Duodenal mucosa (tissue), 2 donors: ENCODE measurements at regions not wholly inside any gene's neighbourhood (a gene's known extent, or its start where the extent isn't known, plus 50 kb on each side); places are given as distances from the start of the nearest gene placed in this dataset.

Experiments used
- H3K27ac ChIP-seq: one replicate; pipeline ENCODE4 v1.7.0; 2013; ENCODE audit warnings: low read depth, low read length
- H3K27me3 ChIP-seq, 2 donors: one replicate each; pipeline ENCODE4 v1.7.0; 2013; ENCODE audit warnings: low read length in 2 of 2, control low read depth in 1 of 2; ENCODE audit not compliant: insufficient read depth in 2 of 2, control insufficient read depth in 1 of 2
- H3K36me3 ChIP-seq, 2 donors: one replicate each; pipeline ENCODE4 v1.7.0; 2013; ENCODE audit warnings: low read length in 2 of 2, control low read depth in 1 of 2; ENCODE audit not compliant: insufficient read depth in 2 of 2, control insufficient read depth in 1 of 2
- H3K4me1 ChIP-seq, 2 donors: one replicate each; pipeline ENCODE4 v1.7.0; 2013; ENCODE audit warnings: low read length in 2 of 2, control low read depth in 1 of 2; ENCODE audit not compliant: insufficient read depth in 2 of 2, control insufficient read depth in 1 of 2
- H3K4me3 ChIP-seq, 2 donors: one replicate each; pipeline ENCODE4 v1.7.0; 2013; ENCODE audit warnings: low read length in 2 of 2, low read depth in 1 of 2
- H3K9ac ChIP-seq, 2 donors: one replicate each; pipeline ENCODE4 v1.7.0; 2013; ENCODE audit warnings: low read length in 2 of 2, low read depth in 1 of 2
- H3K9me3 ChIP-seq, 2 donors: one replicate each; pipeline ENCODE4 v1.7.0; 2013; ENCODE audit warnings: low read length in 2 of 2, control low read depth in 1 of 2; ENCODE audit not compliant: control insufficient read depth in 1 of 2

GRCh38 chr7:98470485-98471240, 69.8 kb upstream of the BAIAP2L1 start:
- H3K9me3 ChIP-seq: peaks cover 0 to 3% of the 10 kb centered on the region in 2 donors
- H3K27me3 ChIP-seq: no peaks in the 10 kb centered on the region
- no peaks in the 10 kb centered on the region for H3K4me1 ChIP-seq
- no peaks in the 10 kb centered on the region for H3K36me3 ChIP-seq
- no peak overlapping the region for H3K27ac ChIP-seq
- H3K9ac ChIP-seq: no peak overlapping the region
- H3K4me3 ChIP-seq: peak overlapping the region; percentile 21 to 47

GRCh38 chr7:98469088-98469487, 68.2 kb upstream of the BAIAP2L1 start:
- H3K9ac ChIP-seq: no peak overlapping the region
- no peaks in the 10 kb centered on the region for H3K36me3 ChIP-seq
- no peaks in the 10 kb centered on the region for H3K27me3 ChIP-seq
- no peak overlapping the region for H3K27ac ChIP-seq
- H3K4me1 ChIP-seq: no peaks in the 10 kb centered on the region
- H3K4me3 ChIP-seq: no peak overlapping the region
- H3K9me3 ChIP-seq: peaks cover 0 to 3% of the 10 kb centered on the region in 2 donors

- Histone ChIP-seq H3K27me3 (no peaks in the 10 kb centered on the region), H3K27ac (no peak overlapping the region), H3K4me3 (no peak overlapping the region), H3K4me1 (no peaks in the 10 kb centered on the region), H3K9ac (no peak overlapping the region), H3K36me3 (no peaks in the 10 kb centered on the region), H3K9me3 (peaks cover 0 to 3% of the 10 kb centered on the region in 2 donors)
Measured at GRCh38 chr7:98467570-98468312, 66.9 kb upstream of the BAIAP2L1 start.

- H3K36me3 ChIP-seq: no peaks in the 10 kb centered on the region
- no peak overlapping the region for H3K4me3 ChIP-seq
- peaks cover 0 to 3% of the 10 kb centered on the region in 2 donors for H3K9me3 ChIP-seq
- no peaks in the 10 kb centered on the region for H3K27me3 ChIP-seq
- no peak overlapping the region for H3K9ac ChIP-seq
- H3K4me1 ChIP-seq: no peaks in the 10 kb centered on the region
- H3K27ac ChIP-seq: no peak overlapping the region
Measured at GRCh38 chr7:98465022-98465421, 64.1 kb upstream of the BAIAP2L1 start.

- no peaks in the 10 kb centered on the region for H3K36me3 ChIP-seq
- H3K4me1 ChIP-seq: no peaks in the 10 kb centered on the region
- no peak overlapping the region for H3K27ac ChIP-seq
- H3K27me3 ChIP-seq: no peaks in the 10 kb centered on the region
- H3K4me3 ChIP-seq: no peak overlapping the region
- H3K9me3 ChIP-seq: peaks cover 0 to 3% of the 10 kb centered on the region in 2 donors
- H3K9ac ChIP-seq: no peak overlapping the region
Measured at GRCh38 chr7:98464558-98464940, 63.7 kb upstream of the BAIAP2L1 start.

- no peak overlapping the region for H3K4me3 ChIP-seq
- no peak overlapping the region for H3K9ac ChIP-seq
- H3K9me3 ChIP-seq: no peaks in the 10 kb centered on the region
- no peaks in the 10 kb centered on the region for H3K27me3 ChIP-seq
- no peak overlapping the region for H3K27ac ChIP-seq
- no peaks in the 10 kb centered on the region for H3K36me3 ChIP-seq
- no peaks in the 10 kb centered on the region for H3K4me1 ChIP-seq
Measured at GRCh38 chr7:98463837-98464557, 63.1 kb upstream of the BAIAP2L1 start.

GRCh38 chr7:98462911-98463633, 62.2 kb upstream of the BAIAP2L1 start:
- H3K27ac ChIP-seq: no peak overlapping the region
- H3K27me3 ChIP-seq: no peaks in the 10 kb centered on the region
- H3K36me3 ChIP-seq: no peaks in the 10 kb centered on the region
- no peak overlapping the region for H3K9ac ChIP-seq
- no peaks in the 10 kb centered on the region for H3K9me3 ChIP-seq
- H3K4me1 ChIP-seq: no peaks in the 10 kb centered on the region
- no peak overlapping the region for H3K4me3 ChIP-seq

- Histone ChIP-seq H3K4me3 (no peak overlapping the region), H3K4me1 (no peaks in the 10 kb centered on the region), H3K27me3 (no peaks in the 10 kb centered on the region), H3K9ac (no peak overlapping the region), H3K9me3 (no peaks in the 10 kb centered on the region), H3K27ac (no peak overlapping the region), H3K36me3 (no peaks in the 10 kb centered on the region)
Measured at GRCh38 chr7:98460902-98461301, 60.0 kb upstream of the BAIAP2L1 start.

GRCh38 chr7:98459529-98459928, 58.6 kb upstream of the BAIAP2L1 start:
- Histone ChIP-seq H3K4me1 (no peaks in the 10 kb centered on the region), H3K27ac (no peak overlapping the region), H3K9me3 (no peaks in the 10 kb centered on the region), H3K9ac (no peak overlapping the region), H3K36me3 (no peaks in the 10 kb centered on the region), H3K4me3 (no peak overlapping the region), H3K27me3 (no peaks in the 10 kb centered on the region)
